Left ventricle myocardium inferior (tissue), 1 donor: ENCODE measurements at regions not wholly inside any gene's neighbourhood (a gene's known extent, or its start where the extent isn't known, plus 50 kb on each side); places are given as distances from the start of the nearest gene placed in this dataset.

ENCODE experiments used
- DNase-seq: peaks from one replicate; pipeline ENCODE4 v3.0.0-alpha.2; 2020
- H3K27ac ChIP-seq: fragments of 200-600 bp; replicated peaks from 2 replicates; pipeline ENCODE4 v1.8.0; 2021
- H3K27me3 ChIP-seq: fragments of 200-600 bp; 2 replicates; pipeline ENCODE4 v1.8.0; 2021; ENCODE audit warnings: low read depth
- H3K36me3 ChIP-seq: fragments of 200-600 bp; 2 replicates; pipeline ENCODE4 v1.8.0; 2021
- H3K4me1 ChIP-seq: fragments of 200-600 bp; 2 replicates; pipeline ENCODE4 v1.8.0; 2021
- H3K4me3 ChIP-seq: fragments of 200-600 bp; 2 replicates; pipeline ENCODE4 v1.8.0; 2021; ENCODE audit warnings: mild to moderate bottlenecking, moderate library complexity
- H3K9me3 ChIP-seq: fragments of 200-600 bp; replicated peaks from 2 replicates; pipeline ENCODE4 v1.8.0; 2021
- CTCF ChIP-seq: fragments of 200-600 bp; IDR thresholded peaks from 2 replicates; pipeline ENCODE4 v1.8.0; 2021; ENCODE audit warnings: antibody characterized with exemption, mild to moderate bottlenecking, borderline replicate concordance
- intact Hi-C: fragments of 100-400 bp; cut with micrococcal nuclease; formaldehyde crosslinking; loops from one replicate; pipeline ENCODE4 v1.11.0; 2022
- donor health status: DM: no; HTN: yes; CAD: no; lungs with severe emphysema.

GRCh38 chr1:73914951-73915350 is 283.0 kb downstream of the LRRIQ3 start:
- Histone ChIP-seq H3K27ac (no peak overlapping the region), H3K27me3 (no peaks in the 10 kb centered on the region), H3K4me1 (no peaks in the 10 kb centered on the region), H3K36me3 (no peaks in the 10 kb centered on the region), H3K4me3 (no peak overlapping the region), H3K9me3 (peaks cover 13% of the 10 kb centered on the region)
- no peak for DNase-seq
- TF ChIP-seq CTCF, result no peak
- intact Hi-C loops, result no loop called here

GRCh38 chr1:73913025-73913424 is 285.0 kb downstream of the LRRIQ3 start:
- Histone ChIP-seq H3K4me3 (no peak overlapping the region), H3K27me3 (no peaks in the 10 kb centered on the region), H3K4me1 (no peaks in the 10 kb centered on the region), H3K27ac (no peak overlapping the region), H3K36me3 (no peaks in the 10 kb centered on the region), H3K9me3 (peaks cover 13% of the 10 kb centered on the region)
- intact Hi-C loops, result no loop called here
- DNase-seq, result no peak
- TF ChIP-seq CTCF, result no peak

GRCh38 chr1:73911849-73912248 is 286.1 kb downstream of the LRRIQ3 start:
- no peak for DNase-seq
- H3K27ac ChIP-seq, result no peak overlapping the region
- H3K36me3 ChIP-seq, result no peaks in the 10 kb centered on the region
- H3K9me3 ChIP-seq, result peaks cover 13% of the 10 kb centered on the region
- TF ChIP-seq CTCF, result no peak
- intact Hi-C loops, result no loop called here
- no peak overlapping the region for H3K4me3 ChIP-seq
- no peaks in the 10 kb centered on the region for H3K4me1 ChIP-seq
- H3K27me3 ChIP-seq, result no peaks in the 10 kb centered on the region

GRCh38 chr1:73910466-73910865 is 287.5 kb downstream of the LRRIQ3 start:
- TF ChIP-seq CTCF, result no peak

GRCh38 chr1:73910062-73910461 is 287.9 kb downstream of the LRRIQ3 start:
- Histone ChIP-seq H3K27me3 (no peaks in the 10 kb centered on the region), H3K36me3 (no peaks in the 10 kb centered on the region), H3K9me3 (peaks cover 13% of the 10 kb centered on the region), H3K27ac (no peak overlapping the region), H3K4me3 (no peak overlapping the region), H3K4me1 (no peaks in the 10 kb centered on the region)
- TF ChIP-seq CTCF, result no peak
- intact Hi-C loops, result no loop called here
- DNase-seq, result no peak

More at GRCh38 chr1:73910466-73910865, 287.5 kb downstream of the LRRIQ3 start:
- Histone ChIP-seq H3K9me3 (peaks cover 13% of the 10 kb centered on the region), H3K27me3 (no peaks in the 10 kb centered on the region), H3K36me3 (no peaks in the 10 kb centered on the region), H3K4me3 (no peak overlapping the region), H3K4me1 (no peaks in the 10 kb centered on the region), H3K27ac (no peak overlapping the region)
- no peak for DNase-seq
- intact Hi-C loops, result no loop called here
